HG02642 (cell line): ENCODE measurements at regions not wholly inside any gene's neighbourhood (a gene's known extent, or its start where the extent isn't known, plus 50 kb on each side); places are given as distances from the start of the nearest gene placed in this dataset.
"Not testable (repeated sequence)": the region's sequence is repeated elsewhere in the genome, so short reads cannot be mapped to it uniquely, and the experiment has no call there.

Experiments used
- ATAC-seq: cut with Tn5 transposase; IDR thresholded peaks from one replicate; pipeline ENCODE4 v1.9.1; 2021; ENCODE audit warnings: mild to moderate bottlenecking; ENCODE audit not compliant: unreplicated experiment, poor library complexity

- ATAC-seq: no peak
Measured at GRCh38 chr21:13827201-13827600, 217.6 kb downstream of the POTED start.

GRCh38 chr21:13826511-13826910, 216.9 kb downstream of the POTED start:
- ATAC-seq: not testable (repeated sequence)

GRCh38 chr21:13825218-13825778, 215.7 kb downstream of the POTED start:
- ATAC-seq: not testable (repeated sequence)

GRCh38 chr21:13820286-13820685, 210.7 kb downstream of the POTED start:
- not testable (repeated sequence) for ATAC-seq

GRCh38 chr21:13812191-13812590, 202.6 kb downstream of the POTED start:
- ATAC-seq: not testable (repeated sequence)

- not testable (repeated sequence) for ATAC-seq
Measured at GRCh38 chr21:13810559-13810958, 201.0 kb downstream of the POTED start.

- not testable (repeated sequence) for ATAC-seq
Measured at GRCh38 chr21:13806444-13806843, 196.9 kb downstream of the POTED start.

GRCh38 chr21:13802757-13803156, 193.2 kb downstream of the POTED start:
- ATAC-seq: not testable (repeated sequence)
